ENCODE measurements at regions not wholly inside any gene's neighbourhood (a gene's known extent, or its start where the extent isn't known, plus 50 kb on each side); places are given as distances from the start of the nearest gene placed in this dataset.

GRCh38 chr6:81633391-81633790 is 119.1 kb downstream of the TENT5A start:
- no peak overlapping the region for H3K9ac ChIP-seq (ENCODE audit: control insufficient read depth, insufficient read depth, low read length)
- DNase-seq (ENCODE audit: low read depth, low spot score) (no peak), FAIRE-seq (no peak), ATAC-seq (no peak)
- ChIA-PET POLR2A (no interaction called here), RAD21 (ENCODE audit: unreplicated experiment) (no interaction called here), SMC1A (ENCODE audit: uncharacterized antibody, unreplicated experiment) (no interaction called here), CTCF (no interaction called here)
- no peaks in the 10 kb centered on the region for H3K9me3 ChIP-seq (replicated peaks; ENCODE audit: control insufficient read depth, insufficient read depth, low read length)
- intact Hi-C loops (cut with micrococcal nuclease; ENCODE audit: unreplicated experiment), result no loop called here
- no peak overlapping the region for H2AFZ ChIP-seq (ENCODE audit: control insufficient read depth, low read depth, low read length)
- BruUV-seq (replicated peaks), result no TSS peak
- no peaks in the 10 kb centered on the region for H3K36me3 ChIP-seq (ENCODE audit: control insufficient read depth in 2 of 2, insufficient read depth in 2 of 2, low read length in 1 of 2)
- no peaks in the 10 kb centered on the region for H3K79me2 ChIP-seq (ENCODE audit: control insufficient read depth, insufficient read depth, low read length)
- H3K27ac ChIP-seq (ENCODE audit: control insufficient read depth, insufficient read depth), result no peak overlapping the region
- H3K27me3 ChIP-seq (replicated peaks in 1 of 2; ENCODE audit: control insufficient read depth in 2 of 2, insufficient read depth in 2 of 2, low read length in 1 of 2), result no peaks in the 10 kb centered on the region
- H3K4me2 ChIP-seq (ENCODE audit: control insufficient read depth, insufficient read depth), result no peak overlapping the region
- H3K4me3 ChIP-seq, result no peak overlapping the region
- no peaks in the 10 kb centered on the region for H3K4me1 ChIP-seq (ENCODE audit: control insufficient read depth, insufficient read depth, low read length)
- H4K20me1 ChIP-seq (ENCODE audit: control insufficient read depth, insufficient read depth), result no peaks in the 10 kb centered on the region
- in situ Hi-C loops (cut with MboI), result no loop called here
- no peak for TF ChIP-seq MXI1 (IDR thresholded peaks at IDR 0.05; ENCODE audit: low read depth, low read length)
- no peak for TF ChIP-seq ZNF217 (IDR thresholded peaks at IDR 0.05)
- no peak for TF ChIP-seq STAT3 (IDR thresholded peaks at IDR 0.05; ENCODE audit: low read depth, low read length)
- TF ChIP-seq, protein P1, sequence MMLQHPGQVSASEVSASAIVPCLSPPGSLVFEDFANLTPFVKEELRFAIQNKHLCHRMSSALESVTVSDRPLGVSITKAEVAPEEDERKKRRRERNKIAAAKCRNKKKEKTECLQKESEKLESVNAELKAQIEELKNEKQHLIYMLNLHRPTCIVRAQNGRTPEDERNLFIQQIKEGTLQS (IDR thresholded peaks at IDR 0.05; ENCODE audit: borderline replicate concordance, extremely low read depth, low read depth, low read length), result no peak
- TF ChIP-seq POU2F2 (IDR thresholded peaks at IDR 0.05; ENCODE audit: borderline replicate concordance, low read depth, low read length), result no peak
- no peak for TF ChIP-seq IKZF1 (conservative IDR thresholded peaks at IDR 0.05)
- no peak for TF ChIP-seq NFYB (IDR thresholded peaks at IDR 0.05; ENCODE audit: insufficient read depth, low read depth, low read length)
- TF ChIP-seq POLR2AphosphoS5 (IDR thresholded peaks at IDR 0.05; ENCODE audit: low read length), result no peak
- no peak for TF ChIP-seq ASH2L (IDR thresholded peaks at IDR 0.05; ENCODE audit: borderline replicate concordance, low read depth)
- no peak for TF ChIP-seq BCLAF1 (IDR thresholded peaks at IDR 0.05)
- TF ChIP-seq, protein P2, sequence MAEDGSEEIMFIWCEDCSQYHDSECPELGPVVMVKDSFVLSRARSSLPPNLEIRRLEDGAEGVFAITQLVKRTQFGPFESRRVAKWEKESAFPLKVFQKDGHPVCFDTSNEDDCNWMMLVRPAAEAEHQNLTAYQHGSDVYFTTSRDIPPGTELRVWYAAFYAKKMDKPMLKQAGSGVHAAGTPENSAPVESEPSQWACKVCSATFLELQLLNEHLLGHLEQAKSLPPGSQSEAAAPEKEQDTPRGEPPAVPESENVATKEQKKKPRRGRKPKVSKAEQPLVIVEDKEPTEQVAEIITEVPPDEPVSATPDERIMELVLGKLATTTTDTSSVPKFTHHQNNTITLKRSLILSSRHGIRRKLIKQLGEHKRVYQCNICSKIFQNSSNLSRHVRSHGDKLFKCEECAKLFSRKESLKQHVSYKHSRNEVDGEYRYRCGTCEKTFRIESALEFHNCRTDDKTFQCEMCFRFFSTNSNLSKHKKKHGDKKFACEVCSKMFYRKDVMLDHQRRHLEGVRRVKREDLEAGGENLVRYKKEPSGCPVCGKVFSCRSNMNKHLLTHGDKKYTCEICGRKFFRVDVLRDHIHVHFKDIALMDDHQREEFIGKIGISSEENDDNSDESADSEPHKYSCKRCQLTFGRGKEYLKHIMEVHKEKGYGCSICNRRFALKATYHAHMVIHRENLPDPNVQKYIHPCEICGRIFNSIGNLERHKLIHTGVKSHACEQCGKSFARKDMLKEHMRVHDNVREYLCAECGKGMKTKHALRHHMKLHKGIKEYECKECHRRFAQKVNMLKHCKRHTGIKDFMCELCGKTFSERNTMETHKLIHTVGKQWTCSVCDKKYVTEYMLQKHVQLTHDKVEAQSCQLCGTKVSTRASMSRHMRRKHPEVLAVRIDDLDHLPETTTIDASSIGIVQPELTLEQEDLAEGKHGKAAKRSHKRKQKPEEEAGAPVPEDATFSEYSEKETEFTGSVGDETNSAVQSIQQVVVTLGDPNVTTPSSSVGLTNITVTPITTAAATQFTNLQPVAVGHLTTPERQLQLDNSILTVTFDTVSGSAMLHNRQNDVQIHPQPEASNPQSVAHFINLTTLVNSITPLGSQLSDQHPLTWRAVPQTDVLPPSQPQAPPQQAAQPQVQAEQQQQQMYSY (CRISPR knock-in tag; IDR thresholded peaks at IDR 0.05), result no peak
- no peak for TF ChIP-seq EGR1 (IDR thresholded peaks at IDR 0.05; ENCODE audit: borderline replicate concordance in 1 of 2, low read depth in 2 of 2, low read length in 2 of 2)
- TF ChIP-seq, protein P3, sequence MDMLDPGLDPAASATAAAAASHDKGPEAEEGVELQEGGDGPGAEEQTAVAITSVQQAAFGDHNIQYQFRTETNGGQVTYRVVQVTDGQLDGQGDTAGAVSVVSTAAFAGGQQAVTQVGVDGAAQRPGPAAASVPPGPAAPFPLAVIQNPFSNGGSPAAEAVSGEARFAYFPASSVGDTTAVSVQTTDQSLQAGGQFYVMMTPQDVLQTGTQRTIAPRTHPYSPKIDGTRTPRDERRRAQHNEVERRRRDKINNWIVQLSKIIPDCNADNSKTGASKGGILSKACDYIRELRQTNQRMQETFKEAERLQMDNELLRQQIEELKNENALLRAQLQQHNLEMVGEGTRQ (IDR thresholded peaks at IDR 0.05; ENCODE audit: borderline replicate concordance, low read depth, low read length), result no peak
- TF ChIP-seq ZNF274 (IDR thresholded peaks at IDR 0.05; ENCODE audit: insufficient read depth, insufficient read length), result no peak
- TF ChIP-seq, protein P4, sequence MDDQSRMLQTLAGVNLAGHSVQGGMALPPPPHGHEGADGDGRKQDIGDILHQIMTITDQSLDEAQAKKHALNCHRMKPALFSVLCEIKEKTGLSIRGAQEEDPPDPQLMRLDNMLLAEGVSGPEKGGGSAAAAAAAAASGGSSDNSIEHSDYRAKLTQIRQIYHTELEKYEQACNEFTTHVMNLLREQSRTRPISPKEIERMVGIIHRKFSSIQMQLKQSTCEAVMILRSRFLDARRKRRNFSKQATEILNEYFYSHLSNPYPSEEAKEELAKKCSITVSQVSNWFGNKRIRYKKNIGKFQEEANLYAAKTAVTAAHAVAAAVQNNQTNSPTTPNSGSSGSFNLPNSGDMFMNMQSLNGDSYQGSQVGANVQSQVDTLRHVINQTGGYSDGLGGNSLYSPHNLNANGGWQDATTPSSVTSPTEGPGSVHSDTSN (IDR thresholded peaks at IDR 0.05; ENCODE audit: insufficient replicate concordance, low read depth, low read length), result no peak
